PC-3 (cell line): ENCODE measurements at regions not wholly inside any gene's neighbourhood (a gene's known extent, or its start where the extent isn't known, plus 50 kb on each side); places are given as distances from the start of the nearest gene placed in this dataset.

Experiments used
- EZH2 ChIP-seq: fragments of 300-600 bp; sonication (generic); IDR thresholded peaks from one replicate; pipeline ENCODE4 v1.6.1; 2017; ENCODE audit warnings: antibody characterized with exemption, mild to moderate bottlenecking, low read length; ENCODE audit not compliant: unreplicated experiment
- TF ChIP-seq, protein P1 (sequence below): fragments of 300-600 bp; sonication (generic); conservative IDR thresholded peaks from 2 replicates; pipeline ENCODE4 v1.5.1; 2017; ENCODE audit warnings: antibody characterized with exemption, low read depth, mild to moderate bottlenecking, low read length

DNA sequence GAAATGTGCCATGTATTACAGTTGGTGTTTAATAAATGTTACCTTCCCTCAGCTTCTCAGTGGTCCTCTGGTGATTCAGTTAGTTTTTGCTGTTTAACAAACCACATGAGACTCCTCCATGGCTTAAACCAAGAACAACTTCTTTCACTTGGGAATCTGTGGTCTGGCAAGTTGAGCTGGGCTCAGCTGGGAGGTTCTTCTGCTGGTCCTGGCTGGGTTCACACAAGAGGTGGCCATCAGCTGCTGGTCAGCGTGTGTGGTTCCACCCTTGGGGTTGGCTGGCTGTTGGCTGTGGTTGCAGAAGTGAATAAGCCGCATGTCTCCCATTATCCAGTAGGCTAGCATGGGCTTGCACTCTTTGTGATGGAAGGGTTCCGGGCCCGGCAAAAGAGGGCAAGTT lies 160.5 kb downstream of the MIAT start:
- TF ChIP-seq, protein P1, sequence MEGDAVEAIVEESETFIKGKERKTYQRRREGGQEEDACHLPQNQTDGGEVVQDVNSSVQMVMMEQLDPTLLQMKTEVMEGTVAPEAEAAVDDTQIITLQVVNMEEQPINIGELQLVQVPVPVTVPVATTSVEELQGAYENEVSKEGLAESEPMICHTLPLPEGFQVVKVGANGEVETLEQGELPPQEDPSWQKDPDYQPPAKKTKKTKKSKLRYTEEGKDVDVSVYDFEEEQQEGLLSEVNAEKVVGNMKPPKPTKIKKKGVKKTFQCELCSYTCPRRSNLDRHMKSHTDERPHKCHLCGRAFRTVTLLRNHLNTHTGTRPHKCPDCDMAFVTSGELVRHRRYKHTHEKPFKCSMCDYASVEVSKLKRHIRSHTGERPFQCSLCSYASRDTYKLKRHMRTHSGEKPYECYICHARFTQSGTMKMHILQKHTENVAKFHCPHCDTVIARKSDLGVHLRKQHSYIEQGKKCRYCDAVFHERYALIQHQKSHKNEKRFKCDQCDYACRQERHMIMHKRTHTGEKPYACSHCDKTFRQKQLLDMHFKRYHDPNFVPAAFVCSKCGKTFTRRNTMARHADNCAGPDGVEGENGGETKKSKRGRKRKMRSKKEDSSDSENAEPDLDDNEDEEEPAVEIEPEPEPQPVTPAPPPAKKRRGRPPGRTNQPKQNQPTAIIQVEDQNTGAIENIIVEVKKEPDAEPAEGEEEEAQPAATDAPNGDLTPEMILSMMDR: no peak
- no peak for TF ChIP-seq EZH2
